Left lung (tissue), 4 donors: ENCODE measurements at regions not wholly inside any gene's neighbourhood (a gene's known extent, or its start where the extent isn't known, plus 50 kb on each side); places are given as distances from the start of the nearest gene placed in this dataset.

ENCODE experiments used
- ATAC-seq: fragments of 200-7000 bp; cut with Tn5 transposase; one replicate; pipeline ENCODE4 v1.9.1; 2020; ENCODE audit warnings: moderate library complexity
- DNase-seq, 4 donors: peaks; one replicate each; pipeline ENCODE4 v3.0.0-alpha.2; 2013 to 2020
- H3K27ac ChIP-seq, 2 donors: fragments of 200-600 bp; sonication (generic) in 1 of 2; one replicate each; pipeline versions ENCODE4 v1.5.0 to v1.8.0; 2020 to 2021
- H3K27me3 ChIP-seq, 2 donors: fragments of 200-600 bp; sonication (generic) in 1 of 2; one replicate each; pipeline versions ENCODE4 v1.5.0 to v1.8.0; 2020 to 2021
- H3K36me3 ChIP-seq, 2 donors: fragments of 200-600 bp; sonication (generic) in 1 of 2; one replicate each; pipeline versions ENCODE4 v1.5.0 to v1.8.0; 2020 to 2021
- H3K4me1 ChIP-seq, 2 donors: fragments of 200-600 bp; one replicate each; pipeline ENCODE4 v1.8.0; 2021
- H3K4me3 ChIP-seq, 2 donors: fragments of 200-600 bp; sonication (generic) in 1 of 2; one replicate each; pipeline versions ENCODE4 v1.5.0 to v1.8.0; 2020 to 2021; ENCODE audit warnings: mild to moderate bottlenecking in 1 of 2
- H3K9me3 ChIP-seq, 2 donors: fragments of 200-600 bp; sonication (generic) in 1 of 2; one replicate each; pipeline versions ENCODE4 v1.5.0 to v1.8.0; 2020 to 2021
- CTCF ChIP-seq, 2 donors: fragments of 200-600 bp; sonication (generic) in 1 of 2; IDR thresholded peaks; one replicate each; pipeline versions ENCODE4 v1.5.0 to v1.8.0; 2021; ENCODE audit warnings: antibody characterized with exemption in 2 of 2
- intact Hi-C, 2 donors: fragments of 100-400 bp; cut with DNase I; formaldehyde crosslinking; loops; one replicate each; pipeline versions ENCODE4 v1.11.2 to v1.14.2; 2022
- donor health status: DM: no; HTN: yes; CAD: no.
- donor health status: DM: no; HTN: no; CAD: no.

DNA sequence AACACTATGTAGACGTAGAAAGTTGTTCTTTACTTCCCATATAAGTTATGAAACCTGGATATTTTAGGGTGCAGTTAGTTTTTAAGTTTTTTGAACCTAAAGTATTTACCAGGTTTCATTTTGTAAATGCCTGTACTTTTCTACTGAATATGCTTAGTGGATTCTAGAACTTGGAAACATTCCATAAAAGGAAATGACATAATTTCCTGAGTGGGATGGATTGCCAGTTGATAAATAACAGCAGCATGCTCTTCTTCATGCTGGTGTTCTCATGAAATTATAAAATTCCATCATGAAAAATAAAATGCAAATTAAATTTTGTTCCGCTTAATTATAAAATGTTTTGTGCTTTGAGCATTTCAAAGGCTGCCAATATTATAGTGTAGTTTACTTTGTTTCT, 362.2 kb upstream of the PCDH20 start:
- ATAC-seq = no peak
- H3K4me3 ChIP-seq = no peak overlapping the region
- H3K27me3 ChIP-seq = no peaks in the 10 kb centered on the region
- H3K27ac ChIP-seq = no peak overlapping the region
- H3K36me3 ChIP-seq = no peaks in the 10 kb centered on the region
- intact Hi-C loops = no loop called here
- no peak for DNase-seq
- TF ChIP-seq CTCF (IDR thresholded peaks at IDR 0.05) = no peak
- no peaks in the 10 kb centered on the region for H3K9me3 ChIP-seq
- no peaks in the 10 kb centered on the region for H3K4me1 ChIP-seq

GRCh38 chr13:61777271-61777670, 361.6 kb upstream of the PCDH20 start:
- no peak for TF ChIP-seq CTCF (IDR thresholded peaks at IDR 0.05)
- intact Hi-C loops = no loop called here
- ATAC-seq = no peak

GRCh38 chr13:61774903-61775302, 359.3 kb upstream of the PCDH20 start:
- DNase-seq (no peak), ATAC-seq (no peak)
- no peaks in the 10 kb centered on the region for H3K9me3 ChIP-seq
- H3K4me3 ChIP-seq = no peak overlapping the region
- no peaks in the 10 kb centered on the region for H3K4me1 ChIP-seq
- no peak overlapping the region for H3K27ac ChIP-seq
- no peak for TF ChIP-seq CTCF (IDR thresholded peaks at IDR 0.05)
- H3K36me3 ChIP-seq = no peaks in the 10 kb centered on the region
- H3K27me3 ChIP-seq = no peaks in the 10 kb centered on the region
- intact Hi-C loops = no loop called here

More at GRCh38 chr13:61777271-61777670, 361.6 kb upstream of the PCDH20 start:
- no peak overlapping the region for H3K27ac ChIP-seq
- H3K9me3 ChIP-seq = no peaks in the 10 kb centered on the region
- no peaks in the 10 kb centered on the region for H3K27me3 ChIP-seq
- H3K4me1 ChIP-seq = no peaks in the 10 kb centered on the region
- no peaks in the 10 kb centered on the region for H3K36me3 ChIP-seq
- DNase-seq = peak in 1 of 4 donors; percentile 47
- no peak overlapping the region for H3K4me3 ChIP-seq

GRCh38 chr13:61770681-61771080, 355.0 kb upstream of the PCDH20 start:
- Histone ChIP-seq H3K4me3 (no peak overlapping the region), H3K9me3 (peaks cover 0 to 18% of the 10 kb centered on the region in 2 donors), H3K27ac (no peak overlapping the region), H3K36me3 (no peaks in the 10 kb centered on the region), H3K27me3 (no peaks in the 10 kb centered on the region), H3K4me1 (no peaks in the 10 kb centered on the region)
- ATAC-seq (no peak), DNase-seq (no peak)
- no peak for TF ChIP-seq CTCF (IDR thresholded peaks at IDR 0.05)
- intact Hi-C loops = no loop called here

DNA sequence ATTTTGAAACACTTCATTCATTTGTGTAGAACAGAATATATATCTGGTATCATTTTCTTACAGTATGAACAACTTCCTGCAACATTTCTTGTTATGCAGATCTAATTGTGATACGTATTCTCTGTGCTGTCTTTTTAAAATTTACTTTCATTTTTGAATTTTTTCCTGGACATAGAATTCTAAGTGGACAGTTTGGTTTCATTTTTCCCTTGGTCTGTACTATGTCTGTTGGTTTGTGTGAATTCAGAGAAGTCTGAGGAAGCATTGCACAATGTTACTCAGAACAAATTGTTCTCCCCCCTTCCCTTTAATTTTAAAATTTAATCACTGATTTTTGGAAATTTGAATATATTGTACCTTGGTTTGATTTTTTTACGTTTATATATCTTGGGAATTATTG, 352.5 kb upstream of the PCDH20 start:
- H3K9me3 ChIP-seq = peaks cover 0 to 18% of the 10 kb centered on the region in 2 donors
- TF ChIP-seq CTCF (IDR thresholded peaks at IDR 0.05) = no peak
- H3K36me3 ChIP-seq = no peaks in the 10 kb centered on the region
- H3K27ac ChIP-seq = no peak overlapping the region
- ATAC-seq (no peak), DNase-seq (no peak)
- no peaks in the 10 kb centered on the region for H3K27me3 ChIP-seq
- H3K4me1 ChIP-seq = no peaks in the 10 kb centered on the region
- intact Hi-C loops = no loop called here
- no peak overlapping the region for H3K4me3 ChIP-seq
